Activated B cell treated with CpG ODN at 0.5 μM for 24 hours (primary cell): ENCODE measurements at regions not wholly inside any gene's neighbourhood (a gene's known extent, or its start where the extent isn't known, plus 50 kb on each side); places are given as distances from the start of the nearest gene placed in this dataset.

Source experiments
- ATAC-seq: fragments of 200-7000 bp; cut with Tn5 transposase; one replicate; pipeline ENCODE4 v1.10.0; 2021; ENCODE audit warnings: low read depth, mild to moderate bottlenecking, moderate library complexity
- CTCF ChIA-PET: fragments of 350-600 bp; sonication (Branson Sonifier 250); formaldehyde crosslinking; loops from one replicate; lab custom pipeline; 2021; ENCODE audit warnings: antibody characterized with exemption; lab: Charles Lee
- POLR2A ChIA-PET: fragments of 350-600 bp; sonication (Branson Sonifier 250); formaldehyde crosslinking; loops from one replicate; lab custom pipeline; 2021; ENCODE audit warnings: antibody characterized with exemption; lab: Charles Lee
- DNase-seq: peaks from one replicate; pipeline ENCODE4 v3.0.0; 2022
- H3K27ac Mint-ChIP-seq: one replicate; pipeline ENCODE4 v1.8.0; 2020; ENCODE audit warnings: mixed read lengths
- H3K27me3 Mint-ChIP-seq: one replicate; pipeline ENCODE4 v1.8.0; 2021; ENCODE audit warnings: mixed read lengths
- H3K36me3 Mint-ChIP-seq: one replicate; pipeline ENCODE4 v1.8.0; 2021; ENCODE audit warnings: low read depth, mixed read lengths
- H3K4me1 Mint-ChIP-seq: one replicate; pipeline ENCODE4 v1.8.0; 2021; ENCODE audit warnings: mixed read lengths
- H3K4me3 Mint-ChIP-seq: one replicate; pipeline ENCODE4 v1.8.0; 2020; ENCODE audit warnings: mild to moderate bottlenecking, mixed read lengths
- H3K9me3 Mint-ChIP-seq: one replicate; pipeline ENCODE4 v1.8.0; 2020; ENCODE audit warnings: mixed read lengths
- CTCF ChIP-seq: fragments of 200-600 bp; IDR thresholded peaks from one replicate; pipeline ENCODE4 v1.8.0; 2022; ENCODE audit warnings: antibody characterized with exemption, mild to moderate bottlenecking
- intact Hi-C: fragments of 100-400 bp; cut with micrococcal nuclease; formaldehyde crosslinking; loops from one replicate; pipeline ENCODE4 v1.15.1; 2024

- TF ChIP-seq CTCF: no peak
- intact Hi-C loops: no loop called here
- Mint-ChIP-seq H3K36me3 (no peaks in the 10 kb centered on the region), H3K4me1 (no peaks in the 10 kb centered on the region), H3K4me3 (no peak overlapping the region), H3K27ac (no peak overlapping the region), H3K9me3 (peaks cover 3% of the 10 kb centered on the region), H3K27me3 (no peaks in the 10 kb centered on the region)
- ATAC-seq (no peak), DNase-seq (no peak)
- ChIA-PET CTCF (no interaction called here), POLR2A (no interaction called here)
Observed at GRCh38 chr1:116856312-116856711, 53.4 kb upstream of the PTGFRN start.

DNA sequence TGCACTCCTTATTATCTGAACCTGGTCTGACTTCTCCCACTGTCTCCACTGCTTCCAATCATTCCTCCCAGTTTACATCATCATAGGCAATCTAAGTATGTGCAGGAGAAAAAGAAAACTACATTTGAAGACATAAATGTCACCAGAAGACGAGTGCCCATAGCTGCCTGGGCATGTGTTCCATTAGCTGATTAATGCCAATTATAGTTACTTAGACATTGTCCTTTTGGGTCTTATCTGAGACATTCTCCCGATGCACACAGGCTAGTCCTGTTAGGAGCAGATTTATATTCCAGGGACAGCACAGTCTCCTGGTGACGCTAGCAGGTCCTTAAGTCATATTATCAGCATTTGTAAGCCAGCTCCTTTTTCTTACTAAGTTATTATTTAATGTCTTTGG is 52.6 kb upstream of the PTGFRN start:
- ChIA-PET POLR2A (no interaction called here), CTCF (no interaction called here)
- no peaks in the 10 kb centered on the region for H3K4me1 Mint-ChIP-seq
- no peaks in the 10 kb centered on the region for H3K36me3 Mint-ChIP-seq
- TF ChIP-seq CTCF: no peak
- no peak overlapping the region for H3K4me3 Mint-ChIP-seq
- no peaks in the 10 kb centered on the region for H3K9me3 Mint-ChIP-seq
- no peak for DNase-seq
- intact Hi-C loops: no loop called here
- H3K27me3 Mint-ChIP-seq: no peaks in the 10 kb centered on the region
- no peak overlapping the region for H3K27ac Mint-ChIP-seq
- no peak for ATAC-seq
